HG03571 (cell line): ENCODE measurements at regions not wholly inside any gene's neighbourhood (a gene's known extent, or its start where the extent isn't known, plus 50 kb on each side); places are given as distances from the start of the nearest gene placed in this dataset.

Source experiments
- ATAC-seq: cut with Tn5 transposase; IDR thresholded peaks from one replicate; pipeline ENCODE4 v1.9.1; 2021; ENCODE audit not compliant: unreplicated experiment

- ATAC-seq = no peak
Measured at GRCh38 chr4:159497936-159498335, 395.1 kb downstream of the RAPGEF2 start.

- no peak for ATAC-seq
Measured at GRCh38 chr4:159498446-159499115, 395.7 kb downstream of the RAPGEF2 start.

- no peak for ATAC-seq
Measured at GRCh38 chr4:159500861-159501260, 398.0 kb downstream of the RAPGEF2 start.

GRCh38 chr4:159503236-159504008, 400.5 kb downstream of the RAPGEF2 start:
- ATAC-seq = no peak

- no peak for ATAC-seq
Measured at GRCh38 chr4:159504684-159505083, 401.8 kb downstream of the RAPGEF2 start.

GRCh38 chr4:159505266-159505975, 402.5 kb downstream of the RAPGEF2 start:
- ATAC-seq = no peak

GRCh38 chr4:159506801-159507517, 404.1 kb downstream of the RAPGEF2 start:
- no peak for ATAC-seq

GRCh38 chr4:159508917-159509500, 406.1 kb downstream of the RAPGEF2 start:
- no peak for ATAC-seq

- ATAC-seq = no peak
Measured at GRCh38 chr4:159512348-159512747, 409.5 kb downstream of the RAPGEF2 start.

GRCh38 chr4:159515314-159516025, 412.6 kb downstream of the RAPGEF2 start:
- no peak for ATAC-seq

- no peak for ATAC-seq
Measured at GRCh38 chr4:159516556-159517140, 413.8 kb downstream of the RAPGEF2 start.

GRCh38 chr4:159520074-159520473, 417.2 kb downstream of the RAPGEF2 start:
- ATAC-seq = no peak

- no peak for ATAC-seq
Measured at GRCh38 chr4:159526172-159526571, 423.3 kb downstream of the RAPGEF2 start.

- no peak for ATAC-seq
Measured at GRCh38 chr4:159534655-159535054, 431.8 kb downstream of the RAPGEF2 start.

GRCh38 chr4:159538556-159538955, 435.7 kb downstream of the RAPGEF2 start:
- ATAC-seq = no peak

GRCh38 chr4:159540038-159540437, 437.2 kb downstream of the RAPGEF2 start:
- ATAC-seq = no peak

GRCh38 chr4:159540501-159540900, 437.6 kb downstream of the RAPGEF2 start:
- ATAC-seq = no peak

GRCh38 chr4:159541143-159541542, 438.3 kb downstream of the RAPGEF2 start:
- no peak for ATAC-seq

- ATAC-seq = no peak
Measured at GRCh38 chr4:159542296-159542695, 439.4 kb downstream of the RAPGEF2 start.

- ATAC-seq = no peak
Measured at GRCh38 chr4:159543831-159544230, 441.0 kb downstream of the RAPGEF2 start.
